GM12873 (cell line): ENCODE measurements at regions not wholly inside any gene's neighbourhood (a gene's known extent, or its start where the extent isn't known, plus 50 kb on each side); places are given as distances from the start of the nearest gene placed in this dataset.

ENCODE experiments used
- TF ChIP-seq, protein P1 (sequence below): IDR thresholded peaks from 2 replicates; pipeline ENCODE4 v1.5.1; 2012; ENCODE audit warnings: low read depth, mild to moderate bottlenecking, moderate library complexity, low read length, control low read depth; ENCODE audit not compliant: insufficient read depth; ENCODE audit errors: missing control alignments

DNA sequence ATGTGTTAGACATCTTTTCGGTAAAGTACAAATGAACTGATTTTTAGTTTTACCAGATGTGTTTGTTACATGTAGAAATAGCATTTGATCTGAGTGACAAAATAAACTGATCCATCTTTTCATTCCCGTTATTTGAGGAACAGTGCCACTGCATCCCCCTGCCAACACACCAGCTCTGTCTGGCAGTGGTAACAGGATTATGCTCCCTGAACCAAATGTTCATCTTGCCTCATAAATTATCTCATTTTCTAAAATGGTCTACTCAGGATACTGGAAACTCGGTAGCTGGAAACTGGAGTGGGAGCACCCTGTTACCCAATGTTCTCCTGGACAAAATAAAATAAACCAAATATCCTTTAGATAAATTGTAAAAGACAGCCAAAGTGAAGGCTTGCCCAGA, 171.6 kb downstream of the FAT4 start:
- TF ChIP-seq, protein P1, sequence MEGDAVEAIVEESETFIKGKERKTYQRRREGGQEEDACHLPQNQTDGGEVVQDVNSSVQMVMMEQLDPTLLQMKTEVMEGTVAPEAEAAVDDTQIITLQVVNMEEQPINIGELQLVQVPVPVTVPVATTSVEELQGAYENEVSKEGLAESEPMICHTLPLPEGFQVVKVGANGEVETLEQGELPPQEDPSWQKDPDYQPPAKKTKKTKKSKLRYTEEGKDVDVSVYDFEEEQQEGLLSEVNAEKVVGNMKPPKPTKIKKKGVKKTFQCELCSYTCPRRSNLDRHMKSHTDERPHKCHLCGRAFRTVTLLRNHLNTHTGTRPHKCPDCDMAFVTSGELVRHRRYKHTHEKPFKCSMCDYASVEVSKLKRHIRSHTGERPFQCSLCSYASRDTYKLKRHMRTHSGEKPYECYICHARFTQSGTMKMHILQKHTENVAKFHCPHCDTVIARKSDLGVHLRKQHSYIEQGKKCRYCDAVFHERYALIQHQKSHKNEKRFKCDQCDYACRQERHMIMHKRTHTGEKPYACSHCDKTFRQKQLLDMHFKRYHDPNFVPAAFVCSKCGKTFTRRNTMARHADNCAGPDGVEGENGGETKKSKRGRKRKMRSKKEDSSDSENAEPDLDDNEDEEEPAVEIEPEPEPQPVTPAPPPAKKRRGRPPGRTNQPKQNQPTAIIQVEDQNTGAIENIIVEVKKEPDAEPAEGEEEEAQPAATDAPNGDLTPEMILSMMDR = no peak

DNA sequence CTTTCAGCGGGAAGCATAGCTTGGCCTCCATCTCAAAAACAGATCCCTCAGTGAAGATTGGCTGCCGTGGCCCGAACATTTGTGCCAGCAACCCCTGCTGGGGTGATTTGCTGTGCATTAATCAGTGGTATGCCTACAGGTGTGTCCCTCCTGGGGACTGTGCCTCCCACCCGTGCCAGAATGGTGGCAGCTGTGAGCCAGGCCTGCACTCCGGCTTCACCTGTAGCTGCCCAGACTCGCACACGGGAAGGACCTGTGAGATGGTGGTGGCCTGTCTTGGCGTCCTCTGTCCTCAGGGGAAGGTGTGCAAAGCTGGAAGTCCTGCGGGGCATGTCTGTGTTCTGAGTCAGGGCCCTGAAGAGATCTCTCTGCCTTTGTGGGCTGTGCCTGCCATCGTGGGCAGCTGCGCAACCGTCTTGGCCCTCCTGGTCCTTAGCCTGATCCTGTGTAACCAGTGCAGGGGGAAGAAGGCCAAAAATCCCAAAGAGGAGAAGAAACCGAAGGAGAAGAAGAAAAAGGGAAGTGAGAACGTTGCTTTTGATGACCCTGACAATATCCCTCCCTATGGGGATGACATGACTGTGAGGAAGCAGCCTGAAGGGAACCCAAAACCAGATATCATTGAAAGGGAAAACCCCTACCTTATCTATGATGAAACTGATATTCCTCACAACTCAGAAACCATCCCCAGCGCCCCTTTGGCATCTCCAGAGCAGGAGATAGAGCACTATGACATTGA, 175.4 kb downstream of the FAT4 start:
- TF ChIP-seq, protein P1 = no peak

DNA sequence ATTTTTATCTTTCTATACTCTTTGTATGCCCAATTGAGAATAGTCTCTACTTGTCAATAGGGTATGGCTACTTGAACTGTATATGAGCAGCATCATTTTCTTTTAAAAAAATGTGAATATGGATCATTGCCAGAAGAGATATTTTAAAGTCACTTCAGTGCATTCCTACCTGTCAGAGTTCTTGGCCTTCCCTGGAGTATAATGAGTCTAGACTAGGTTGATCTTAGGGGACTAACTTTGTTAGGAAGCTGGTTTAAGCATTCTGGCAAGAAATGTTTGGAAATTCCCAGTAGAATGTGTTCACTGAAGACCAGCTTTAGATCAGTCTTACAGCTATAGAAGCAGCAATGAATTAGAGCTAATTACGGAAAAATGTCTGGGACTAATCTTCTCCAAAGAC, 178.2 kb downstream of the FAT4 start:
- TF ChIP-seq, protein P1 = no peak

DNA sequence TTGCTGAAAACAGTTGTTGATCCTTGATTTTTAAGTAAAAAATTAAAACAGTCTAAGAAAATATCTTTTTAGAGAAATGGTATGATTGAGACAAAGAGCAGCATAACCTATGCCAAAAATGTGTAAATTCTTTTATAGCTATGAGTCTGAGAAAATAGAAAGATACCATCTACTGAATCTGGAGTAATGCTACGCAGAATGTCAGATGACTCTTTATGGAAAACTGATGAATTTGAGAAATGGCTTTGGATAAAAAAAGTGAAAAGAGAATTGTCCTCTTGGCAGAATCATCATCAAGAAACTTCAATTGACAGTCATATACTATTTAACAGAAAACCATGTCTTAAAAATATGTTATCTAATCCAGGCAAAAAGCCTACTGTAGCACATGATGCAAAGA, 183.1 kb downstream of the FAT4 start:
- TF ChIP-seq, protein P1 = no peak

DNA sequence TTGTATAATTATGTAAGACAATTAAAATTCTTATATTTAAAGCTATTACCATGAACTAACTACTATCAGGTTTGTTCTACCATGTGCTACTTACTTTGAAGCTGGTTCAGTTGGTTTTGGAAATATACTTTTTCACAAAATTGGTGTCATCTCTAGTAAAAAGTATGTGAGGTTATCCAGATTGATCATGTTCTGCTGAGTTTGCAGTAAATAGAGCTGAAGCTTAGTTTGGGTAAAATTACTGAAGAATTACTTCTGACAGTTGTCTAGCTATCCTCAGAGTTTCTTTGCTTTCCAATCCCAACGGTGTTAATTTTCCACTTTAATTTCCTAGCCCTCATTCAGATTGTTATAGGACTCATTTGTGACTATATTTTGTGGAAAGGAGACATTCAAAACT, 184.2 kb downstream of the FAT4 start:
- TF ChIP-seq, protein P1 = no peak

DNA sequence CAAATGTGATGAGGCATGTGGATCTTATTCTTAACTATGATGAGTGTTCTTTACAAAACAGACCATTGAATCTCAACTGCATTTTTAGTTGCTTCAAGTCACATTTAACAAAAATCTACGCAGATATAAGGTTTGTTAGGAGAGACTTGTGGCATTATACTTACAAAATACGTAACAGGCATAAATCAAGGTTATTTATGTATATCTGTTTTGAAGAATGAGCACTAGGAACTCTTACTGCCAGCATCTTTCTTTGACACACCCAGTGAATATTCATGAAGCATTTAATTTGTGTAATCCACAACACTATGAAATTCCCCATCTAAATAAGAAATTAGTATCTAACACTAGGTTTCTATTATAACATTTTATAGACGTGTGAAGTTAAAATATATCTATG, 186.3 kb downstream of the FAT4 start:
- TF ChIP-seq, protein P1 = no peak

DNA sequence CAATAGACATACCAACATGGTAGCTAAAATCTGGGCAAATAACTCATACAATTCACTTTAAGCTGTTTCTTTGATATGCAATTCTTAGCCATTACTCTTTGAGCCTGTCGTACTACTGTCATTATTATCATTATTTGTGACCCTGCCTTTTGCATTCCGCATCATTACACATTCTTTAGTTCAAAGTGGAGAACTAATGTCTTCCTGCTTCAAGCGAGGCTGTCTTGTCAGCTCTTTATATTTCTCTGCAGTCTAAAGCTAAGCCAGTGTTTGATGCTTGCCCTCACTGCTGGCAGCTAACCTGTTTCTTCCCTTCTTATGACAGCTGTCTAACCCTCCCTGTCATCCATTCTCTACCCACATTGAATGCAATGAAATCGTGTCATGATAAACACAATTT, 186.8 kb downstream of the FAT4 start:
- TF ChIP-seq, protein P1 = no peak
